ENCODE measurements at regions not wholly inside any gene's neighbourhood (a gene's known extent, or its start where the extent isn't known, plus 50 kb on each side); places are given as distances from the start of the nearest gene placed in this dataset.

DNA sequence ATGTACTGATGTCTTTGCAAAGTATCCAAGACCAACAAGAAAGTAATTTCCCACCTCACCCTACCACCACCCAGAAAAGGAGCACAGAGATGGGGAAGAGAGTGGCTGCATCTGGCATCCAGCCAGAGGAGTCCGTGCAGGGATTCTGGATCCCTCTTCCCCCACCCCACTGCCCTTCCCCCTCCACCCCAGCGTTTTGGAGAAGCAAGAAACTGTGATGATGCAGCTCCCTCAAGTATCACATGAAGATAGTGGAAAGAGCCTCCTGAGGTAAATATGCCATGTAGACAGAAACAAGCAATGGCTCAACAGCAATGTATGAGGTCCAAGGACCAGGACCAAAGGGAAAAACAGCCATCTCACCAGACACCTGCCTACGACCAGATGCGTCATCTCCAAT, 153.8 kb downstream of the DEPDC1B start:
- H3K27ac ChIP-seq (ENCODE audit: low read length) = no peak overlapping the region
- WGBS (ENCODE audit: insufficient coverage) = no CpG with 5 or more reads among the region's 4 CpGs
- no peaks in the 10 kb centered on the region for H3K9me3 Mint-ChIP-seq

DNA sequence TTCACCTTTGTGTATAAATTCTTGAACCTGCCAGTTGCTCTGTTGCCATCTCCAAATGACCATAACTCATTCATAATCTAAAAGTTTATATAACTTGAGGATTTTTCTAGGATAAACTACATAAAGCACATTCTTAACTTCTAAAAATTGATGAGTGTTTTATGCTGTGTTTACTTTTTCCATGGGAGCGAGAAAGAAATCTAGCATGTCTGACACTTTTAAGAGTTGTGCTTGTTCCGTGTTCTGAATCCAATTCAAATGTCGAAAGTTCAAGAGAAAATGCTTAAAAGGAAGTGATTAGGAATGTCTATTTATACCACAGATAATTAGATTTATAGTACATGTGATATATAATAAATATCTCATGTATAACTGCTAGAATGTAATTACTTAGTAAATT, 154.4 kb downstream of the DEPDC1B start:
- Histone ChIP-seq H3K4me1 (ENCODE audit: control insufficient read depth in 1 of 2, extremely low read depth in 1 of 2, insufficient read depth in 2 of 2, low read length in 2 of 2) (peaks cover 0 to 17% of the 10 kb centered on the region in 2 experiments), H3K27ac (ENCODE audit: low read length) (no peak overlapping the region), H3K36me3 (ENCODE audit: control insufficient read depth in 2 of 2, extremely low read depth in 1 of 2, insufficient read depth in 1 of 2, low read length in 1 of 2) (no peaks in the 10 kb centered on the region), H3K9me3 (no peaks in the 10 kb centered on the region), H3K4me3 (ENCODE audit: control insufficient read depth in 1 of 2, extremely low read depth in 1 of 2, low read length in 1 of 2) (no peak overlapping the region), H3K27me3 (replicated peaks in 1 of 2; ENCODE audit: control insufficient read depth in 2 of 2, extremely low read depth in 1 of 2, insufficient read depth in 2 of 2, low read length in 1 of 2) (no peaks in the 10 kb centered on the region)
- Mint-ChIP-seq H3K27ac (no peak overlapping the region), H3K36me3 (no peaks in the 10 kb centered on the region), H3K9me3 (no peaks in the 10 kb centered on the region), H3K27me3 (peaks cover 4 to 5% of the 10 kb centered on the region in 2 donors), H3K4me3 (no peak overlapping the region), H3K4me1 (peaks cover 0 to 2% (median 2%) of the 10 kb centered on the region in 3 donors)
- ChIA-PET POLR2A (no interaction called here), CTCF (no interaction called here)
- ATAC-seq (replicated peaks in 1 of 4) = no peak
- WGBS (ENCODE audit: insufficient coverage) = no CpG with 5 or more reads among the region's 3 CpGs
- no peak for DNase-seq

More for the DNA sequence above, 153.8 kb downstream of the DEPDC1B start:
- H3K36me3 ChIP-seq (ENCODE audit: control insufficient read depth in 2 of 2, extremely low read depth in 1 of 2, insufficient read depth in 1 of 2, low read length in 1 of 2) = no peaks in the 10 kb centered on the region
- Mint-ChIP-seq H3K4me3 (no peak overlapping the region), H3K36me3 (no peaks in the 10 kb centered on the region), H3K27me3 (peaks cover 2 to 4% of the 10 kb centered on the region in 2 donors), H3K27ac (no peak overlapping the region), H3K4me1 (peaks cover 0 to 2% (median 2%) of the 10 kb centered on the region in 3 donors)
- H3K27me3 ChIP-seq (replicated peaks in 1 of 2; ENCODE audit: control insufficient read depth in 2 of 2, extremely low read depth in 1 of 2, insufficient read depth in 2 of 2, low read length in 1 of 2) = no peaks in the 10 kb centered on the region
- peaks cover 0 to 10% of the 10 kb centered on the region in 2 experiments for H3K4me1 ChIP-seq (ENCODE audit: control insufficient read depth in 1 of 2, extremely low read depth in 1 of 2, insufficient read depth in 2 of 2, low read length in 2 of 2)
- no peaks in the 10 kb centered on the region for H3K9me3 ChIP-seq
- ChIA-PET CTCF (no interaction called here), POLR2A (no interaction called here)
- H3K4me3 ChIP-seq (ENCODE audit: control insufficient read depth in 1 of 2, extremely low read depth in 1 of 2, low read length in 1 of 2) = no peak overlapping the region
- ATAC-seq (replicated peaks in 1 of 4) (no peak), DNase-seq (no peak)

DNA sequence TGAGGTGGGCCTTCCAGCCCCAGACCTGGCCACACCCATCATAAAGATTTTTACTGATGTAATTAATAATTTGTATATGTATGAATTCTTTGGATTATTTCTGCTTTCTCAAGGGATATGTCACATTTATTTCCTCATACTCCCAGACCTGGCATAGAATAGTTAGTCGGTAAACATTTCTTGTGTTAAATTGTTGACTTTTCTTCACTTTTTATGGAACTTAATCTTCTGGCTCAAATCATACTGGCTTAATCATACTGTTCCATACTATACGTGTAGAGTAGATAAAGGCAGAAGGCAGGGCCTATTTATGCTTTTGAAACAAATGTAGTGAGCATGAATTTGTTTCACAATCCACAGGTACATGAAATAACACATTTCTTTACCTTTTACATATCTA, 155.8 kb downstream of the DEPDC1B start:
- ATAC-seq (replicated peaks in 1 of 4) = no peak
- Mint-ChIP-seq H3K36me3 (no peaks in the 10 kb centered on the region), H3K4me3 (no peak overlapping the region), H3K27ac (no peak overlapping the region), H3K9me3 (no peaks in the 10 kb centered on the region), H3K4me1 (peaks cover 4 to 7% (median 4%) of the 10 kb centered on the region in 3 donors), H3K27me3 (peaks cover 4 to 5% of the 10 kb centered on the region in 2 donors)
- H3K9me3 ChIP-seq = no peaks in the 10 kb centered on the region
- H3K4me1 ChIP-seq (ENCODE audit: control insufficient read depth in 1 of 2, extremely low read depth in 1 of 2, insufficient read depth in 2 of 2, low read length in 2 of 2) = peaks cover 0 to 30% of the 10 kb centered on the region in 2 experiments
- H3K27ac ChIP-seq (ENCODE audit: low read length) = no peak overlapping the region
- no peaks in the 10 kb centered on the region for H3K36me3 ChIP-seq (ENCODE audit: control insufficient read depth in 2 of 2, extremely low read depth in 1 of 2, insufficient read depth in 1 of 2, low read length in 1 of 2)
- WGBS (ENCODE audit: insufficient coverage) = no CpG with 5 or more reads among the region's 2 CpGs
- no peaks in the 10 kb centered on the region for H3K27me3 ChIP-seq (replicated peaks in 1 of 2; ENCODE audit: control insufficient read depth in 2 of 2, extremely low read depth in 1 of 2, insufficient read depth in 2 of 2, low read length in 1 of 2)
- no peak overlapping the region for H3K4me3 ChIP-seq (ENCODE audit: control insufficient read depth in 1 of 2, extremely low read depth in 1 of 2, low read length in 1 of 2)
- POLR2A ChIA-PET = no interaction called here
- DNase-seq = no peak
- CTCF ChIA-PET = no interaction called here

DNA sequence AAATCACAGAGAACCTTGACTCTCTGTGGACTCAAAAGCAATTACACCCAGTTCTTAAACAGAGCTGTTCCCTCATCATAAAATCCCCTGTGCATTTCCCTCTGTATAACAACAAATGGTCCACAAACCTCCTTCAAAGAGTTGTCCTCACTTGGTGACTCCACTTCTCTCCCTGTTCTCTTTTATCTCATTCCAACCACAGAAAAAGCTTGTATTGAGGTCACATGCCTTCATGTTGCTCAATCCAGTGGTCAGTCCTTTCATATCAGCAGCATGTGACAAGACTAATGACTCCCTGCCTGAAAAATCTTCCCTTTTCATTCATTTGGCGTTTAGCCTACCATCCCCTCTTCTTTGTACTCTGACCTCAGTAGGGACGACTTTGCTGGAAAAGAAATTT, 158.0 kb downstream of the DEPDC1B start:
- no peaks in the 10 kb centered on the region for H3K36me3 Mint-ChIP-seq
- WGBS (ENCODE audit: insufficient coverage) = no CpG with 5 or more reads among the region's 2 CpGs
- H3K4me3 ChIP-seq (ENCODE audit: control insufficient read depth in 1 of 2, extremely low read depth in 1 of 2, low read length in 1 of 2) = no peak overlapping the region
- DNase-seq (no peak), ATAC-seq (replicated peaks in 1 of 4) (no peak)
- peaks cover 0 to 3% of the 10 kb centered on the region in 2 donors for H3K27me3 Mint-ChIP-seq
- ChIA-PET POLR2A (no interaction called here), CTCF (interaction anchor here in 1 of 2 donors (1.0 kb wide), 1 partner anchor 555 kb away, joined by 3 read pairs; no protein-coding TSS in a partner anchor)
- H3K36me3 ChIP-seq (ENCODE audit: control insufficient read depth in 2 of 2, extremely low read depth in 1 of 2, insufficient read depth in 1 of 2, low read length in 1 of 2) = no peaks in the 10 kb centered on the region
- H3K4me3 Mint-ChIP-seq = no peak overlapping the region
- H3K27ac Mint-ChIP-seq = no peak overlapping the region
- H3K4me1 Mint-ChIP-seq = peaks cover 4 to 9% (median 7%) of the 10 kb centered on the region in 3 donors
- no peak overlapping the region for H3K27ac ChIP-seq (ENCODE audit: low read length)
- H3K4me1 ChIP-seq (ENCODE audit: control insufficient read depth in 1 of 2, extremely low read depth in 1 of 2, insufficient read depth in 2 of 2, low read length in 2 of 2) = peaks cover 0 to 36% of the 10 kb centered on the region in 2 experiments
- no peaks in the 10 kb centered on the region for H3K9me3 Mint-ChIP-seq
- H3K9me3 ChIP-seq = no peaks in the 10 kb centered on the region
- no peaks in the 10 kb centered on the region for H3K27me3 ChIP-seq (replicated peaks in 1 of 2; ENCODE audit: control insufficient read depth in 2 of 2, extremely low read depth in 1 of 2, insufficient read depth in 2 of 2, low read length in 1 of 2)

DNA sequence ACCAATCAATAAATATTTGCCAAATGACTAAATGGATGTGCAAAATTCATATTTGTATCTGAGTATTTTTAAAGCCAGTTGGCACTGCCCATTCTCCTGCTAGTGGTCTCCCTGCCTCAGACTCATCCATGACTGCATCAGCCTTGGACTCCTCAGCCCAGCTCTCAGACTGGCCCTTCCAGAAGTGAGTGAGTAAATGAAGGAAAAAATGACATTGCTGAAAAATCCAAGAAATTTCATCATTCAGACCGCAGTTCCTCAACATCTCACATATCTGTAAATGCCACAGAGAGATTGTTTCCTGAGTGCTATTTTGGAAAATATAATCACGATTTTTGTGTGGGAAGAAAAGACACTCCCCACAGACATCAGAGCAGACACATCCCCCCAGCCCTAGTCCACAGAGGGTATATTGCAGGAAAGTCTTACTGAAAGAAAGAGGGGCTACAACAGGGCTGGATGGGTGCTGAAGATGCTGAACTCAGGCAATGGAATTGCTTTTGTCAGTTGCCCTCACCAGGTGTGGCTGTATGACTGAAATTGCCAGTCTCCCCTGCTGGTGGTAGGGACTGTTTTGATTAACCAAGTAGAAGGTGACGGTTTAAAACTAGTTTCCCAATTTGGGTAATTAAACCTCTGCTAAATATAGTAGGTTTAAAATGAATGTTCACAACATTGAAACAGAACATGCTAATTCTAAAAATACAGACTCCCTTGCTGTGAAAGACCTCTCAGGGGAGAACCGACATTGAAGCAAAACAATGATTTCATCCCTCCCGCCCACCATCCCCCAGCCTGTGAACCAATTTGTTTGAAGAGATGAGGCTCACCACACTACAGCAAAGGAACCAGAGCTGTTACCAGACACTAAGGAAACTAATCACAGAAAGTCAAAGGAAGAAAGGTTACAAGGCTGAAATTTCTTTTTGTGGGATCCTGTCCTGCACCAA, 158.8 kb downstream of the DEPDC1B start:
- H3K27me3 Mint-ChIP-seq = peaks cover 0 to 3% of the 10 kb centered on the region in 2 donors
- H3K4me1 ChIP-seq (ENCODE audit: control insufficient read depth in 1 of 2, extremely low read depth in 1 of 2, insufficient read depth in 2 of 2, low read length in 2 of 2) = peaks cover 0 to 36% of the 10 kb centered on the region in 2 experiments
- ATAC-seq (replicated peaks in 1 of 4) (peak in 1 of 4 experiments; percentile 55), DNase-seq (peak in 1 of 35 experiments; percentile 14)
- H3K4me3 Mint-ChIP-seq = no peak overlapping the region
- POLR2A ChIA-PET = no interaction called here
- H3K36me3 ChIP-seq (ENCODE audit: control insufficient read depth in 2 of 2, extremely low read depth in 1 of 2, insufficient read depth in 1 of 2, low read length in 1 of 2) = no peaks in the 10 kb centered on the region
- no peaks in the 10 kb centered on the region for H3K9me3 Mint-ChIP-seq
- CTCF ChIA-PET = no interaction called here
- 60% methylated on average over 1 of the region's 5 CpGs for WGBS (ENCODE audit: insufficient coverage)
- no peak overlapping the region for H3K27ac ChIP-seq (ENCODE audit: low read length)
- H3K4me1 Mint-ChIP-seq = peaks cover 4 to 9% (median 7%) of the 10 kb centered on the region in 3 donors
- H3K4me3 ChIP-seq (ENCODE audit: control insufficient read depth in 1 of 2, extremely low read depth in 1 of 2, low read length in 1 of 2) = no peak overlapping the region
- no peak overlapping the region for H3K27ac Mint-ChIP-seq
- no peaks in the 10 kb centered on the region for H3K36me3 Mint-ChIP-seq
- H3K9me3 ChIP-seq = no peaks in the 10 kb centered on the region
- H3K27me3 ChIP-seq (replicated peaks in 1 of 2; ENCODE audit: control insufficient read depth in 2 of 2, extremely low read depth in 1 of 2, insufficient read depth in 2 of 2, low read length in 1 of 2) = no peaks in the 10 kb centered on the region

DNA sequence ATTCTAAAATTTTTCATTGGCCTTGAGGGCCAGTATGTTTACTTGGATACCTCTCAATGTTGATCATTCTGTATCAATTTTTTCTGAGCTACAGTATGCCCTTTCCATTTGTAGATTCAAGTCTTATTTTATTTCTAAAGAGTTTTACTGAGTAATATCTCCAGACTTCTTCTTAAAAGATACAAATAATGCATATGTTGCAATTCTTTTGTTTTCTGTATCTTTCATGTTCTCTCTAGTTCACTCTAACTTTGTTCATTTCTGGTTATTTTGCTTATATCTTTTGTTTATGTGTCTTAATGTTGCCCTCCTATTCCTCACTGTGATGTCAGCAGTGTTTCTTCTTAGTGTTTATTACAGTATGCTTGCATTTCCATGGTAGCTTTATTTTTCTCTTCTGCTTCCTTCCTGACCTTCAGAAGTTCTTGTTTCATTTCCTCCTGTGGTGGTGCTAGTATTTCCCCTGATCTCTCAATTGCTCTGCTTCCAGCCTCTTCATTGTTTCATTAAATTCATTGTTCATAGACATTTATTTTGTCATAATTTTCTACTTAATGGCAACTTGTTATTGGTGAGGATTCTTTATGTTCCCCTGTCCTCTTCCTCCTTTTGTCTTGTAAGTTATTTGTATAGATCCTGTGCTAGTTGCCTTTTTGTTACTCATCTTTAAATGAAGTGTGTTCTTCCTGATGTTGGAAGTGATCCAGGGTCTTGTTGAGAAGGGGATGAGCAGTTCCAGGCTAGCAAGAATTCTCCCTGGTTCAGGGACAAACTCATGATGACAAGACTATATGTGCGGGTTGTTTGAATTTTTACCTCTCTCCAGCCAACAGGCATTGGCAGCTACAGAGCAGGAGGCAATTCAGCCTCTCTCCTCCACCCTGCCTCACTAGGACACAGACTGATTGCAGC, 160.8 kb downstream of the DEPDC1B start:
- no peak overlapping the region for H3K27ac Mint-ChIP-seq
- no peaks in the 10 kb centered on the region for H3K36me3 Mint-ChIP-seq
- peaks cover 4 to 9% (median 7%) of the 10 kb centered on the region in 3 donors for H3K4me1 Mint-ChIP-seq
- DNase-seq (peak in 1 of 35 experiments; percentile 24), ATAC-seq (replicated peaks in 1 of 4) (peak in 1 of 4 experiments; percentile 78)
- H3K27me3 ChIP-seq (replicated peaks in 1 of 2; ENCODE audit: control insufficient read depth in 2 of 2, extremely low read depth in 1 of 2, insufficient read depth in 2 of 2, low read length in 1 of 2) = no peaks in the 10 kb centered on the region
- peaks cover 0 to 3% of the 10 kb centered on the region in 2 donors for H3K27me3 Mint-ChIP-seq
- no peak overlapping the region for H3K4me3 ChIP-seq (ENCODE audit: control insufficient read depth in 1 of 2, extremely low read depth in 1 of 2, low read length in 1 of 2)
- ChIA-PET CTCF (no interaction called here), POLR2A (no interaction called here)
- no CpG with 5 or more reads among the region's 1 CpG for WGBS (ENCODE audit: insufficient coverage)
- no peaks in the 10 kb centered on the region for H3K9me3 Mint-ChIP-seq
- H3K4me1 ChIP-seq (ENCODE audit: control insufficient read depth in 1 of 2, extremely low read depth in 1 of 2, insufficient read depth in 2 of 2, low read length in 2 of 2) = peaks cover 0 to 36% of the 10 kb centered on the region in 2 experiments
- H3K36me3 ChIP-seq (ENCODE audit: control insufficient read depth in 2 of 2, extremely low read depth in 1 of 2, insufficient read depth in 1 of 2, low read length in 1 of 2) = no peaks in the 10 kb centered on the region
- H3K4me3 Mint-ChIP-seq = no peak overlapping the region
- H3K27ac ChIP-seq (ENCODE audit: low read length) = no peak overlapping the region
- H3K9me3 ChIP-seq = no peaks in the 10 kb centered on the region
